ENCODE measurements at regions not wholly inside any gene's neighbourhood (a gene's known extent, or its start where the extent isn't known, plus 50 kb on each side); places are given as distances from the start of the nearest gene placed in this dataset.
"Not testable (repeated sequence)": the region's sequence is repeated elsewhere in the genome, so short reads cannot be mapped to it uniquely, and the experiment has no call there.

DNA sequence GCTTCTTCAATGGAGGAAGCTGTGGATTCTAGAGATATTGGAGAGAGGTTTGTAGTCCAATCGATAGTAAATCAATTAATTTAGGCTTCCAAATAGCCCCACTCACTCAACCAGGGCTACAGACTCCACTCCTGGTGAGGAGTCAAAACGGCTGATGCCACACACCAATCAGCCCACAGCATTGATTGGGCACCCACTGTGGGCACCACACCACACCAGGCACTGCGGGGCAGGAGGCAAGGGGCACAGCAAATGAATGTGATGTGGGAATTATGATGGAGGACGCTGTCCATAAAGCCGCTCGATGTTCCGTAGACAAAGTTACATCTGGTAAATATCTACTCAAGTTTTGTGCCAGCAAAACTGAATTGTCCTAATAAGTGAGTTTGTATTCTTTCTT, 547.3 kb upstream of the CADM1 start:
- no peaks in the 10 kb centered on the region for H3K36me3 Mint-ChIP-seq (ENCODE audit: low read depth)
- intact Hi-C loops (cut with micrococcal nuclease), result no loop called here
- peaks cover 20% of the 10 kb centered on the region for H3K27me3 Mint-ChIP-seq
- H3K9me3 Mint-ChIP-seq, result no peaks in the 10 kb centered on the region
- H3K4me3 Mint-ChIP-seq, result no peak overlapping the region
- no peaks in the 10 kb centered on the region for H3K4me1 Mint-ChIP-seq (ENCODE audit: low read depth)
- no peak overlapping the region for H3K27ac Mint-ChIP-seq

DNA sequence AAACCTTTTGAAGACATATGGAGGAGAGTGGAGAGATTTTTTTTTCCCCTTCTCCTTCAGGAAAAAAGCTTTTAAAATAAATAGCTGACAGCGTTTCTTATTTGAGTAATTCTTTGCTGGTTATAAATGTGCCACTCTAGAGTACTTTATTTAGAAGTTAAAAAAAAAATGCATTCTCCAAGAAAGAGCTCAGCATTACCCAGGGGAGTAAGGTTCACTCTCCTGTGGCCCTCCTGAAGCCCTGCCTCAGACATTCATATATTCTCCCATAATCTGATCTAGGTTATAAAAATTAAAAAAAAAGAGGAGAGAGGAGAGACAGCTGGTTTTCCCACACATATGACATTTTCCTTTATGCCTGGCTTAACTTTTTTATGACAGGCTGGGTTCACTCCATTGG, 545.2 kb upstream of the CADM1 start:
- no peak overlapping the region for H3K4me3 Mint-ChIP-seq
- intact Hi-C loops (cut with micrococcal nuclease), result no loop called here
- no peaks in the 10 kb centered on the region for H3K36me3 Mint-ChIP-seq (ENCODE audit: low read depth)
- H3K4me1 Mint-ChIP-seq (ENCODE audit: low read depth), result no peaks in the 10 kb centered on the region
- no peaks in the 10 kb centered on the region for H3K9me3 Mint-ChIP-seq
- no peak overlapping the region for H3K27ac Mint-ChIP-seq
- H3K27me3 Mint-ChIP-seq, result peaks cover 19% of the 10 kb centered on the region

DNA sequence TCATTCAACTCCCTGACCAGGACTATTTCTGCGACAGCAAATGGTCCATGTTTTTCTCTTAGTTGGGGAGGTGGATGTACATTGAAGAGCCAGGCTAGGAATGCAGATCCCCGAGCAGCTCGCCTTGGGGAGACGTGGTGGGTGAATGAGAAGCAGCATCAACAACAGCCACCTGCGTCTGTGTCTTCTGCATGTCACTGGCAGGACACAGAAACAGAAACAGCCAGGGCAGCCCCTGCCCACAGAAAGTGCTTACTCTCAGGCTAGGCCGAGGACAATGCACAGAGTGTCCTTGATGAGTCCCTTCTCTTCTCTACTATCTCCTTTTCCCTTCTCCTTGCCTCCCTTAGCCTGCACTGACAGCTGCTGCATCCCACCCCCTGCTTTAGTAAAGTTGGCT, 541.9 kb upstream of the CADM1 start:
- no peak overlapping the region for H3K27ac Mint-ChIP-seq
- no peaks in the 10 kb centered on the region for H3K36me3 Mint-ChIP-seq (ENCODE audit: low read depth)
- intact Hi-C loops (cut with micrococcal nuclease), result no loop called here
- no peaks in the 10 kb centered on the region for H3K9me3 Mint-ChIP-seq
- H3K4me3 Mint-ChIP-seq, result no peak overlapping the region
- peaks cover 5% of the 10 kb centered on the region for H3K4me1 Mint-ChIP-seq (ENCODE audit: low read depth)
- peaks cover 19% of the 10 kb centered on the region for H3K27me3 Mint-ChIP-seq

DNA sequence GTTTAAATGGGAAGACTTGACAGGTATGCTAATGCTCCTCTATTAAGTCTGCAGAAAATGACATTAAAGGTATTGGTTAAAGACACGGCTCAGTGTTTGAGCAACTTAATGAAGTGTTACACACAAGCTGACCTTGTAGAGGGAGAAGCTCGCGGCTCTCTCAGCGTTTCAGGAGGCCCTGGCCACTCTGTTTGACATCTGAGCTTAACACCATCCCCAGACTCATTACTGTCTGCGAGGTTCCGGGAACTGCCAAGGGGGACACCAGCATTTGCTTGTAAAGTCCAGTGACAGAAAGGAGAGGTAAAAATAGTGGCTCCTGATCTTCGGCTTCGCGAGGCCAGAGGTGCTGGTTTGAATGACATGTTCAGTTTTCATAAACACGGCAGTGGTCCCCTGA, 540.7 kb upstream of the CADM1 start:
- no peaks in the 10 kb centered on the region for H3K36me3 Mint-ChIP-seq (ENCODE audit: low read depth)
- H3K9me3 Mint-ChIP-seq, result no peaks in the 10 kb centered on the region
- H3K27ac Mint-ChIP-seq, result no peak overlapping the region
- peaks cover 5% of the 10 kb centered on the region for H3K4me1 Mint-ChIP-seq (ENCODE audit: low read depth)
- H3K27me3 Mint-ChIP-seq, result peaks cover 21% of the 10 kb centered on the region
- H3K4me3 Mint-ChIP-seq, result no peak overlapping the region
- intact Hi-C loops (cut with micrococcal nuclease), result no loop called here

DNA sequence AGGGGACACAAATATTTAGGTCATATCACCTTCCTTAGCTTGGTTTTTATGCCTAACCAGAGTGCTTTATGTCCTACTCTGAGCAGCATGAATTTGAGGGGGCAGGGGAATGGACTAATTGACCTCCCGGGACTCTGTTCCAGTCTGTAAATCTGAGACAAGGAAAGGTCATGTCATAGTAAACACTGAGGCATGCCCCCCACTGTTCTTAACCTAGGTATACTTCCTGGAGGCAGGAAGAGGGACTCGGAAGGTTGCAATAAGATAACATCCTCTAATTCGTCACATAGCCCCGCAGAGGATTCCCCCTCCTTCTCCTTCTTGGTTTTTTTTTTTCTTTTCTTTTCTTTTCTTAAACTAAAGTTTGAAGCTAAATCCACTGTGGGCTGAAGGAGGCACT, 540.3 kb upstream of the CADM1 start:
- Mint-ChIP-seq H3K27ac (no peak overlapping the region), H3K4me1 (ENCODE audit: low read depth) (peaks cover 5% of the 10 kb centered on the region), H3K4me3 (no peak overlapping the region), H3K36me3 (ENCODE audit: low read depth) (no peaks in the 10 kb centered on the region), H3K9me3 (no peaks in the 10 kb centered on the region), H3K27me3 (peaks cover 21% of the 10 kb centered on the region)
- intact Hi-C loops (cut with micrococcal nuclease), result no loop called here

DNA sequence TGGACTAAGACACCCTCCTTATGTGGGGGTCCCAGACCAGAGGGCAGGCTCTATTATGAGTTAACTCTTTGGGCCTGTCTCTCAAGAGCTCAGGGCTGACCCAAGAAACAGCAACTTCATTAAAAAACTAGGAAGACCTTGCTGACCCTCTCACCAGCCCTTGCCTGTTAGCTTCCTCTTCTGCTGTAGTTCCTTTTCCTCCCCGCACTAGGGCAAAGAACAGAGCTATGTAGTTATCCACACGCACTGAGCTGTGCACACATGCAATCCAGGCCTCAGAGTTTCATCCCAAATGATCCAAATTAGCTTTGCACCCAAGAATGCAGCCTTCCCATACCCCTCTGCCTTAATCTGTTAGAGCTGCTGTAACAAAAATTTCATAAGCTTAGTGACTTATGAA, 539.6 kb upstream of the CADM1 start:
- Mint-ChIP-seq H3K9me3 (no peaks in the 10 kb centered on the region), H3K27me3 (peaks cover 18% of the 10 kb centered on the region), H3K4me3 (no peak overlapping the region), H3K4me1 (ENCODE audit: low read depth) (peaks cover 5% of the 10 kb centered on the region), H3K36me3 (ENCODE audit: low read depth) (no peaks in the 10 kb centered on the region), H3K27ac (no peak overlapping the region)
- intact Hi-C loops (cut with micrococcal nuclease), result no loop called here

DNA sequence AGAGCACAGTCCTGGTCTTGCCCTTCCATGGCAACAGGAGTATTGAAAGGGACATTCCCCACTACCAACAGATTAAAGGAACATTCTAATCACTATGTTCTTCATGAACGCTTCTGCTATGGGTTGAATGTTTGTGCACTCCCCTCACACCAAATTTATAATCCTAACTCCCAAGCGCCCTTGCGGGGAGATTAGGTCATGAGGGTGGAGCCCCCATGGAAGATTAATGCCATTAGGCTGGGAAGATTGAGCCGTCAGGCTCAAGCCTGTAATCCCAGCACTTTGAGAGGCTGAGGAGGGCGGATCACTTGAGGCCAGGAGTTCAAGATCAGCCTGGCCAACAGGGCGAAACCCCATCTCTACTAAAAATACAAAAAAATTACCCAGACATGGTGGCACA, 538.8 kb upstream of the CADM1 start:
- H3K36me3 Mint-ChIP-seq (ENCODE audit: low read depth); H3K4me3 Mint-ChIP-seq; H3K27ac Mint-ChIP-seq; intact Hi-C loops (cut with micrococcal nuclease); H3K4me1 Mint-ChIP-seq (ENCODE audit: low read depth); H3K9me3 Mint-ChIP-seq: not testable (repeated sequence)
- H3K27me3 Mint-ChIP-seq, result peaks cover 16% of the 10 kb centered on the region

DNA sequence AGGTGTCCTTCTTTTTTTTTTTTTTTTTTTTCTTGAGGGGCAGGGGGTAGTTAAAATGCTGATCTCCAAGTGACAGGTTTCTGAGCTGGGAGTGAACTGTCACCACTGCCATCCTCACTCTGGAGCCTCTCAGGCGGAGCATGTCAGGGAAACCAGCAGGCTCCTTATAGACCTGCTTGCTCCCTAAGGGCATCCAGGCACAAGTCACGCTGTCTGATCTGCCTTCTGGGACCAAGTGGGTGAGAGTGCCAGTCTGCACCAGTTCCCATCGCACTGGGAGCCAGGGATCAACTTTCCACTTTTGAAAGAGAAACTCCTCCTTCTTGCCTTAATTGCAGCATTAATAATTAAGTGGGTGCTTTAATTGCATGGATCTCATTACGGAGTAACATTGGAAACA, 537.9 kb upstream of the CADM1 start:
- H3K27ac Mint-ChIP-seq, result no peak overlapping the region
- H3K27me3 Mint-ChIP-seq, result peaks cover 16% of the 10 kb centered on the region
- no peaks in the 10 kb centered on the region for H3K36me3 Mint-ChIP-seq (ENCODE audit: low read depth)
- peaks cover 5% of the 10 kb centered on the region for H3K4me1 Mint-ChIP-seq (ENCODE audit: low read depth)
- no peaks in the 10 kb centered on the region for H3K9me3 Mint-ChIP-seq
- intact Hi-C loops (cut with micrococcal nuclease), result no loop called here
- H3K4me3 Mint-ChIP-seq, result no peak overlapping the region

DNA sequence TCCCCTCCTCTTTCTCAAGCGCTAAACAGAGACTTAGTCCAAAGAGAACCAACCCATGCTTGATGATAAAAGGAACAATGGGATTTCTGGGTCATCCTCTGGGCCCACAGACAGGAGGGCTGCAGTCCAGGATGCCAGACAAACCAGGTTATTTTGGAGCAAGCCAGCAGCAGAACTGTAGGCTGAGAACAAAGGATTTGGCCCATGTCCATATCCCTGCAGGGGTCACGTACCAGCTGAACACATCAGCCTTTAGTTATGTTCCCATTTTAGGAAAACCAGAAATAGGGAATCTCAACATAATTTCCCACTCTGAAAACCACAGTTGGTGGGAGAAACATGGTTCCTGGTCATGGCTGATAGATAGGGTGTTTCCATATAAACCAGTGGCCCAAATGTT, 533.6 kb upstream of the CADM1 start:
- no peak overlapping the region for H3K27ac Mint-ChIP-seq
- H3K9me3 Mint-ChIP-seq, result no peaks in the 10 kb centered on the region
- no peak overlapping the region for H3K4me3 Mint-ChIP-seq
- intact Hi-C loops (cut with micrococcal nuclease), result no loop called here
- peaks cover 6% of the 10 kb centered on the region for H3K27me3 Mint-ChIP-seq
- no peaks in the 10 kb centered on the region for H3K4me1 Mint-ChIP-seq (ENCODE audit: low read depth)
- H3K36me3 Mint-ChIP-seq (ENCODE audit: low read depth), result no peaks in the 10 kb centered on the region

DNA sequence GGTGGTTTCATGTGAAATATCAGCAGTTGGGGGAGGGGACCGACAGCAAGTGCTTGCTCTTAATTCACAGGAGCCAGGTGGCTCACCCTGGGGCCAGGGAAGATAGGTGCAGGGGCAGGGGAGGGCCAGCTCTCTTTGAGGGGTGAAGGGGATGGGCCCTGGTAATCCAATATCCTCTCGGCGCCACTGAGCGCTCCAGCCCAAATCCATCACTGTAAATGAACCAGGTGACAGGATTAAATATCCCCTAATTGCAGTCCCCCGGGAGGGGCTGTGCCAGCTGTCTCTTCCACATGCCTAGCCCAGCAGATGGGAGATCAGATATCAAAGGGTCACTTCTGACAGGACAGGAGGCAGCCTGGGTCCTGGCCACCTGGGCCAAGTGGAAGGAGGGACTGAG, 531.8 kb upstream of the CADM1 start:
- no peaks in the 10 kb centered on the region for H3K36me3 Mint-ChIP-seq (ENCODE audit: low read depth)

DNA sequence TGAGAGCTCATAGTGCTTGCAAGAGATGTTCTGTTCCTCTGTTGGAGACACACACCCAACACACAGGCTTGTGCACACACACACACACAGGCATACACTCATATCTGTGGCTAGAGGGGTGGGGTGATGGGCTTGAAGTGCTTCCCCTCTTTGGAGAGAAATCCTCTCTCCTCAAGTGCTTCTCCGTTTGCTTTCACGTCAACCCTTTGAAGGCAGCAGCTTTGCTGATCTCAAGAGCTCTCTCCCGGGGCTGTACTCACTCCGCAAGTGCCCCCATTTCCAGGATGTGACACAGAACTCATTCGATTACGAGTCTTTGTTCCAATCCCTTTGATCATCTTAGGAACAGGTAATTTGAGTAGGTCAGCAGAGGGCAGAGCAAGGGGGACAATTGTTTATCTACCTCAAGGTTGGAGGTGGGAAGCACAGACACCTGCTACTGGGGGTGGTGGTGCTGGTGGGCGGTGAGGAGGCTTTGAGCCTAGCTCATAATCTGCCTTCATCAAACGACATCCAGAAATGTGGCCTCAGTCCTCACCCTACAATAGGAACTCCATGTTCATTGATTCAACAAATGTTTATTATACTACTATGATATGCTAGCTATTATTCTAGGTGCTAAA, 529.8 kb upstream of the CADM1 start:
- H3K36me3 Mint-ChIP-seq (ENCODE audit: low read depth), result no peaks in the 10 kb centered on the region
- H3K9me3 Mint-ChIP-seq, result no peaks in the 10 kb centered on the region
- no peak overlapping the region for H3K27ac Mint-ChIP-seq
- no peaks in the 10 kb centered on the region for H3K4me1 Mint-ChIP-seq (ENCODE audit: low read depth)
- no peak overlapping the region for H3K4me3 Mint-ChIP-seq
- intact Hi-C loops (cut with micrococcal nuclease), result no loop called here
- H3K27me3 Mint-ChIP-seq, result no peaks in the 10 kb centered on the region

More for the DNA sequence above, 531.8 kb upstream of the CADM1 start:
- peaks cover 3% of the 10 kb centered on the region for H3K27me3 Mint-ChIP-seq
- no peaks in the 10 kb centered on the region for H3K9me3 Mint-ChIP-seq
- H3K4me3 Mint-ChIP-seq, result no peak overlapping the region
- H3K27ac Mint-ChIP-seq, result no peak overlapping the region
- intact Hi-C loops (cut with micrococcal nuclease), result no loop called here
- no peaks in the 10 kb centered on the region for H3K4me1 Mint-ChIP-seq (ENCODE audit: low read depth)

DNA sequence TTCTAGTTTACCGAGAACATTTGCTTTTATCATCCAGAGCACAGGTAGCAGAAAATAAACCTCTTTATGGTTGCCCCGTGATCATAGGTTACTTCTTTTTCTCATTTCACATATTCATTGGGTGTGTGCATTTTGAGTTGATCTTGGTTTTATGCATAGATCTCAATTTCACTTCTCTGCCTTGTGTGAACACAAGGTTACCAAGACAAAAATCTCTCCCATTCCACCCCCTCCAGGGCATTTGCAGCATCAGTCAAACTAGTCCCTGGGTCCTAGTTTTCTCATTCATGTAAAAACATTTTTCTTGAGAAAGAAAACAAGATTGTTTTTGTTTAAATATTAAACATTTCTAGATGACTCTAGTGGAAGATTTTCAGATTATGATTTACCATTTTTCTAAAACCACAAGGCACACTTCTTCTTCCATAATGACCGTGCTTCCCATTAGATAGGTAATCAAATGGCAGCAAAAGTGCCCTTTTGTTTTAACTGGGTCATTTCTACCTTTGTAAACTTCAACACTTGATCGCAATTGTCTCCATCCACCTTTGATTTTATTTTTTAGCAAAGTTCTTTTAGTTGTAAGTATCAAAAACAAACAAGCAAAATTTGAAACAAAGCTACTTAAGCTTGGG, 526.6 kb upstream of the CADM1 start:
- no peaks in the 10 kb centered on the region for H3K9me3 Mint-ChIP-seq
- no peaks in the 10 kb centered on the region for H3K36me3 Mint-ChIP-seq (ENCODE audit: low read depth)

DNA sequence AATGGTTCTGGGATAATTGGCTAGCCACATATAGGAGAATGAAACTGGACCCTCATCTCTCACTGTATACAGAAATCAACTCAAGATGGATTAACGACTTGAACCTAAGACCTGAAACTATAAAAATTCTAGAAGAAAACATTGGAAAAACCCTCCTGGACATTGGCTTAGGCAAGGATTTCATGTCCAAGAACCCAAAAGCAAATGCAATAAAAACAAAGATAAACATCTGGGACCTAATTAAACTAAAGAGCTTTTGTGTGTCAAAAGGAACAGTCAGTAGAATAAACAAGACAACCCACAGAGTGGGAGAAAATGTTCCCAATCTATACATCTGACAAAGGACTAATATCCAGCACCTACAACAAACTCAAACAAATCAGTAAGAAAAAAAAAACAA, 524.3 kb upstream of the CADM1 start:
- H3K36me3 Mint-ChIP-seq (ENCODE audit: low read depth); H3K27ac Mint-ChIP-seq; H3K4me3 Mint-ChIP-seq; intact Hi-C loops (cut with micrococcal nuclease); H3K4me1 Mint-ChIP-seq (ENCODE audit: low read depth); H3K27me3 Mint-ChIP-seq; H3K9me3 Mint-ChIP-seq: not testable (repeated sequence)

More for the DNA sequence above, 526.6 kb upstream of the CADM1 start:
- Mint-ChIP-seq H3K27me3 (no peaks in the 10 kb centered on the region), H3K4me3 (no peak overlapping the region), H3K4me1 (ENCODE audit: low read depth) (no peaks in the 10 kb centered on the region), H3K27ac (no peak overlapping the region)
- intact Hi-C loops (cut with micrococcal nuclease), result no loop called here

DNA sequence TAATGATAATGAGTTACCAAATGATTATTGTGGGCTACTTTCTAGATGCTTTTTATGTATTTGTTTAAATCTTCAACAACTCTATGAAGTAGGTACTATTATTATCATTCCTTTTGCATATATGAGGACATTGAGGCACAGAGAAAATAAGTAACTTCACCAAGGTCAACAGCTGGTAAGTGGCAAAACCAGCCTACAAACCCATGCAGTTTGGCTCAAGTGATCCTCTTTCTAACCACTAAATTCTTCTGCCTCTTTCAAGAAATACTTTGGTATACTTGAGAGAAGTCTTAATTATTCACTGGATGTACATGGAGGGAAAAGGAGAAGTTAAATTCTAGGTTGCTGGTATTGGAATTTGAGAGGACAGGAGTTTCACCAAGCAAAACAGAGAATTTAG, 495.2 kb upstream of the CADM1 start:
- H3K27me3 Mint-ChIP-seq, result peaks cover 2% of the 10 kb centered on the region
- no peaks in the 10 kb centered on the region for H3K9me3 Mint-ChIP-seq
- H3K36me3 Mint-ChIP-seq (ENCODE audit: low read depth), result no peaks in the 10 kb centered on the region
- H3K4me3 Mint-ChIP-seq, result no peak overlapping the region
- H3K27ac Mint-ChIP-seq, result no peak overlapping the region
- H3K4me1 Mint-ChIP-seq (ENCODE audit: low read depth), result peaks cover 13% of the 10 kb centered on the region
- intact Hi-C loops (cut with micrococcal nuclease), result no loop called here

DNA sequence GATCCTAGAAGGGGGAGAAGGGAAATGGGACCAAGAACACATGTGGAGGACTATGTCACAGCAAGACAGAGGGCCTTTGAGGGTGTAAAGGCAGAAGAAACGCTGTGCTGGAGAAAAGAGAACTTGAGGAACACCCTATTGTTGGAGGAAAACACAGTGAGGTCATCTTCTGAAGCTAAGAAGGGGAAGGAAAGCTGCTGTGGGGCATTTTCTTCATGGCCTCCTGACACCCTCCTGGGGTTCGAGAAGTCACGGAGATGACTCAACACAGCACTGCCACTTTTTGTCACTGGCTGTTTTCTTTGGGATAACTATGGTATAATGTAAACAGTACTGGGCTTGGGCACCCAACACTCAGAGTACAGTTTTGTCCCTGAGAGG, 492.6 kb upstream of the CADM1 start:
- H3K36me3 Mint-ChIP-seq (ENCODE audit: low read depth), result no peaks in the 10 kb centered on the region
- no peak overlapping the region for H3K4me3 Mint-ChIP-seq
- H3K27ac Mint-ChIP-seq, result no peak overlapping the region
- H3K27me3 Mint-ChIP-seq, result peaks cover 4% of the 10 kb centered on the region
- H3K4me1 Mint-ChIP-seq (ENCODE audit: low read depth), result peaks cover 13% of the 10 kb centered on the region
- no peaks in the 10 kb centered on the region for H3K9me3 Mint-ChIP-seq
- intact Hi-C loops (cut with micrococcal nuclease), result no loop called here
